ENCODE measurements at regions not wholly inside any gene's neighbourhood (a gene's known extent, or its start where the extent isn't known, plus 50 kb on each side); places are given as distances from the start of the nearest gene placed in this dataset.
A peak's percentile ranks its signal among the peaks of the same experiment; 100 is the strongest.

GRCh38 chr1:30521261-30521865 lies 202.0 kb downstream of the MATN1 start:
- Histone ChIP-seq H3K27ac (replicated peaks in 1 of 4) (peak overlapping the region in 1 of 4 donors; percentile 57), H3K9me3 (no peaks in the 10 kb centered on the region), H3K27me3 (peaks cover 0 to 7% (median 0%) of the 10 kb centered on the region in 4 donors), H3K36me3 (no peaks in the 10 kb centered on the region), H3K4me3 (no peak overlapping the region), H3K4me1 (peaks cover 33 to 40% (median 37%) of the 10 kb centered on the region in 4 donors)
- DNase-seq (ENCODE audit: extremely low spot score) = no peak
- no peak for TF ChIP-seq EP300 (IDR thresholded peaks at IDR 0.05)
- TF ChIP-seq, protein P1, sequence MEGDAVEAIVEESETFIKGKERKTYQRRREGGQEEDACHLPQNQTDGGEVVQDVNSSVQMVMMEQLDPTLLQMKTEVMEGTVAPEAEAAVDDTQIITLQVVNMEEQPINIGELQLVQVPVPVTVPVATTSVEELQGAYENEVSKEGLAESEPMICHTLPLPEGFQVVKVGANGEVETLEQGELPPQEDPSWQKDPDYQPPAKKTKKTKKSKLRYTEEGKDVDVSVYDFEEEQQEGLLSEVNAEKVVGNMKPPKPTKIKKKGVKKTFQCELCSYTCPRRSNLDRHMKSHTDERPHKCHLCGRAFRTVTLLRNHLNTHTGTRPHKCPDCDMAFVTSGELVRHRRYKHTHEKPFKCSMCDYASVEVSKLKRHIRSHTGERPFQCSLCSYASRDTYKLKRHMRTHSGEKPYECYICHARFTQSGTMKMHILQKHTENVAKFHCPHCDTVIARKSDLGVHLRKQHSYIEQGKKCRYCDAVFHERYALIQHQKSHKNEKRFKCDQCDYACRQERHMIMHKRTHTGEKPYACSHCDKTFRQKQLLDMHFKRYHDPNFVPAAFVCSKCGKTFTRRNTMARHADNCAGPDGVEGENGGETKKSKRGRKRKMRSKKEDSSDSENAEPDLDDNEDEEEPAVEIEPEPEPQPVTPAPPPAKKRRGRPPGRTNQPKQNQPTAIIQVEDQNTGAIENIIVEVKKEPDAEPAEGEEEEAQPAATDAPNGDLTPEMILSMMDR (IDR thresholded peaks at IDR 0.05) = no peak
- no peak for TF ChIP-seq POLR2AphosphoS5 (IDR thresholded peaks at IDR 0.05)
- TF ChIP-seq POLR2A (IDR thresholded peaks at IDR 0.05; ENCODE audit: low read depth) = no peak
- intact Hi-C loops (cut with DNase I) = no loop called here
- 75% methylated on average over 3 of the region's 3 CpGs for WGBS

DNA sequence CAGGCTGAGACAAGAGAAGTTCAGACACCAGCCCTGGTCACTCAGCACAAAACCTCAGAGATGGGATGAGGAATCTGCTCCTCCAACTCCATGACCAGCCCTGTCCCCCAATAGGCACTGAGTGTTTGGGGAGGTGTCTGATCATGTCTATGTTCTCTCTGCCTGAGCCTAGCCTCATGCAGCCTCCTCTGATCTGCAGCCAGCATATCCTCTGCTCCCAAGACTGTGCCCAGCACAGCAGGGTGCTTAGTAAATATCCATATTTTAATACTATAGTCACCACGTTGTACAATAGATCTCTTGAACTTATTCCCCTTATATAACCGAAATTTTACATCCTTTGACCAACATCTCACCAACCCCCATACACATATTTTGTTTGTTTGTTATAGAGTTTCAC lies 202.9 kb downstream of the MATN1 start:
- intact Hi-C loops (cut with DNase I) = no loop called here
- no peaks in the 10 kb centered on the region for H3K36me3 ChIP-seq
- TF ChIP-seq, protein P1 (IDR thresholded peaks at IDR 0.05) = no peak
- TF ChIP-seq POLR2AphosphoS5 (IDR thresholded peaks at IDR 0.05) (no peak), EP300 (IDR thresholded peaks at IDR 0.05) (no peak), POLR2A (IDR thresholded peaks at IDR 0.05; ENCODE audit: low read depth) (no peak)
- H3K27me3 ChIP-seq = peaks cover 0 to 7% (median 0%) of the 10 kb centered on the region in 4 donors
- no peak overlapping the region for H3K4me3 ChIP-seq
- no peak for DNase-seq (ENCODE audit: extremely low spot score)
- WGBS = 71% methylated on average over 2 of the region's 2 CpGs
- no peaks in the 10 kb centered on the region for H3K9me3 ChIP-seq
- H3K27ac ChIP-seq (replicated peaks in 1 of 4) = no peak overlapping the region
- H3K4me1 ChIP-seq = peaks cover 24 to 31% (median 31%) of the 10 kb centered on the region in 4 donors

- 75% methylated on average over 4 of the region's 4 CpGs for WGBS
- TF ChIP-seq POLR2AphosphoS5 (IDR thresholded peaks at IDR 0.05) (no peak), EP300 (IDR thresholded peaks at IDR 0.05) (no peak), POLR2A (IDR thresholded peaks at IDR 0.05; ENCODE audit: low read depth) (no peak)
- TF ChIP-seq, protein P1 (IDR thresholded peaks at IDR 0.05) = no peak
- no peaks in the 10 kb centered on the region for H3K36me3 ChIP-seq
- DNase-seq (ENCODE audit: extremely low spot score) = no peak
- intact Hi-C loops (cut with DNase I) = no loop called here
- H3K27me3 ChIP-seq = peaks cover 0 to 7% (median 0%) of the 10 kb centered on the region in 4 donors
- peaks cover 23 to 29% (median 28%) of the 10 kb centered on the region in 4 donors for H3K4me1 ChIP-seq
- no peak overlapping the region for H3K4me3 ChIP-seq
- H3K9me3 ChIP-seq = no peaks in the 10 kb centered on the region
- H3K27ac ChIP-seq (replicated peaks in 1 of 4) = no peak overlapping the region
These were observed 204.1 kb downstream of the MATN1 start for GRCh38 chr1:30519201-30519763.

DNA sequence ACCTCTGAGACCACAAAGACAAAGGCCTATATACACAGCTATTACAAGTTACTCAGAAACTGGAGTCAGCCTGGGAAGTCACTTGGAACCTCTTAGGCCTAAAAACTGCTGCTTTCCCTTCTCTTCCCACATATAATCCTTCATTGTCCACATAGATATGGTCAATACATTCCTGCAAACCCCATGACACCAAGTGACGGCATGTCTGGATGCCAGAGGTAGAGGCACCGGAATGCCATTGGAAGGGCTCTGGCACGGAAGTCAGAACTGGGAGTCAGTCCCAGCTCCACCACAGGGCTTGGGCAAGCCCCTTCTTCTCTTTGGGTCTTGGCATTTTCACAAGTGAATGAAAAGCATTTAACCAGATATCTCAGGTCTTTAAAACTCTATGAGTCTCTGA lies 204.7 kb downstream of the MATN1 start:
- no peak overlapping the region for H3K27ac ChIP-seq (replicated peaks in 1 of 4)
- peaks cover 0 to 7% (median 0%) of the 10 kb centered on the region in 4 donors for H3K27me3 ChIP-seq
- H3K36me3 ChIP-seq = no peaks in the 10 kb centered on the region
- no peaks in the 10 kb centered on the region for H3K9me3 ChIP-seq
- intact Hi-C loops (cut with DNase I) = no loop called here
- H3K4me3 ChIP-seq = no peak overlapping the region
- DNase-seq (ENCODE audit: extremely low spot score) = no peak
- H3K4me1 ChIP-seq = peaks cover 23 to 25% (median 24%) of the 10 kb centered on the region in 4 donors
- 81% methylated on average over 3 of the region's 3 CpGs for WGBS
- TF ChIP-seq POLR2A (IDR thresholded peaks at IDR 0.05; ENCODE audit: low read depth) = no peak
- TF ChIP-seq, protein P1 (IDR thresholded peaks at IDR 0.05) = no peak
- no peak for TF ChIP-seq POLR2AphosphoS5 (IDR thresholded peaks at IDR 0.05)
- no peak for TF ChIP-seq EP300 (IDR thresholded peaks at IDR 0.05)

All from esophagus muscularis mucosa (tissue), 4 donors.